ENCODE measurements at regions not wholly inside any gene's neighbourhood (a gene's known extent, or its start where the extent isn't known, plus 50 kb on each side); places are given as distances from the start of the nearest gene placed in this dataset.
A peak's percentile ranks its signal among the peaks of the same experiment; 100 is the strongest.
"Not testable (repeated sequence)": the region's sequence is repeated elsewhere in the genome, so short reads cannot be mapped to it uniquely, and the experiment has no call there.

- peak; percentile 21 for DNase-seq (ENCODE audit: low read depth)
These were observed 52.8 kb downstream of the FOXD4L6 start for GRCh38 chr9:41075671-41076070.

- DNase-seq (ENCODE audit: low read depth), result peak; percentile 55
These were observed 54.0 kb downstream of the FOXD4L6 start for GRCh38 chr9:41074356-41074942.

GRCh38 chr9:41073471-41074243, 54.8 kb downstream of the FOXD4L6 start:
- peak; percentile 7 for DNase-seq (ENCODE audit: low read depth)

GRCh38 chr9:41064125-41064795, 64.2 kb downstream of the FOXD4L6 start:
- not testable (repeated sequence) for DNase-seq (ENCODE audit: low read depth)

- DNase-seq (ENCODE audit: low read depth), result not testable (repeated sequence)
These were observed 65.2 kb downstream of the FOXD4L6 start for GRCh38 chr9:41063243-41063642.

GRCh38 chr9:41059603-41060002, 68.9 kb downstream of the FOXD4L6 start:
- not testable (repeated sequence) for DNase-seq (ENCODE audit: low read depth)

- not testable (repeated sequence) for DNase-seq (ENCODE audit: low read depth)
These were observed 74.7 kb downstream of the FOXD4L6 start for GRCh38 chr9:41053666-41054363.

- peak; percentile 16 for DNase-seq (ENCODE audit: low read depth)
These were observed 79.8 kb downstream of the FOXD4L6 start for GRCh38 chr9:41048672-41049071.

- not testable (repeated sequence) for DNase-seq (ENCODE audit: low read depth)
These were observed 80.7 kb downstream of the FOXD4L6 start for GRCh38 chr9:41047792-41048191.

GRCh38 chr9:41044930-41045329, 83.6 kb downstream of the FOXD4L6 start:
- DNase-seq (ENCODE audit: low read depth), result peak; percentile 55

GRCh38 chr9:41043433-41043832, 85.0 kb downstream of the FOXD4L6 start:
- DNase-seq (ENCODE audit: low read depth), result peak; percentile 9

- not testable (repeated sequence) for DNase-seq (ENCODE audit: low read depth)
These were observed 86.4 kb downstream of the FOXD4L6 start for GRCh38 chr9:41042111-41042510.

- DNase-seq (ENCODE audit: low read depth), result peak; percentile 38
These were observed 87.7 kb downstream of the FOXD4L6 start for GRCh38 chr9:41040705-41041342.

- DNase-seq (ENCODE audit: low read depth), result peak; percentile 80
These were observed 93.2 kb downstream of the FOXD4L6 start for GRCh38 chr9:41035276-41035675.

GRCh38 chr9:41034699-41035197, 93.7 kb downstream of the FOXD4L6 start:
- DNase-seq (ENCODE audit: low read depth), result peak; percentile 90

- not testable (repeated sequence) for DNase-seq (ENCODE audit: low read depth)
These were observed 94.6 kb downstream of the FOXD4L6 start for GRCh38 chr9:41033877-41034276.

GRCh38 chr9:41033360-41033759, 95.1 kb downstream of the FOXD4L6 start:
- not testable (repeated sequence) for DNase-seq (ENCODE audit: low read depth)

- DNase-seq (ENCODE audit: low read depth), result not testable (repeated sequence)
These were observed 101.4 kb downstream of the FOXD4L6 start for GRCh38 chr9:41026912-41027676.

- not testable (repeated sequence) for DNase-seq (ENCODE audit: low read depth)
These were observed 106.1 kb downstream of the FOXD4L6 start for GRCh38 chr9:41022365-41022764.

GRCh38 chr9:41019858-41020562, 108.5 kb downstream of the FOXD4L6 start:
- DNase-seq (ENCODE audit: low read depth), result not testable (repeated sequence)

Measured in M059J (cell line).